GM18508 (cell line): ENCODE measurements at regions not wholly inside any gene's neighbourhood (a gene's known extent, or its start where the extent isn't known, plus 50 kb on each side); places are given as distances from the start of the nearest gene placed in this dataset.

Source experiments
- ATAC-seq: cut with Tn5 transposase; IDR thresholded peaks from one replicate; pipeline ENCODE4 v1.9.1; 2021; ENCODE audit warnings: moderate number of reproducible peaks; ENCODE audit not compliant: insufficient read depth, unreplicated experiment

DNA sequence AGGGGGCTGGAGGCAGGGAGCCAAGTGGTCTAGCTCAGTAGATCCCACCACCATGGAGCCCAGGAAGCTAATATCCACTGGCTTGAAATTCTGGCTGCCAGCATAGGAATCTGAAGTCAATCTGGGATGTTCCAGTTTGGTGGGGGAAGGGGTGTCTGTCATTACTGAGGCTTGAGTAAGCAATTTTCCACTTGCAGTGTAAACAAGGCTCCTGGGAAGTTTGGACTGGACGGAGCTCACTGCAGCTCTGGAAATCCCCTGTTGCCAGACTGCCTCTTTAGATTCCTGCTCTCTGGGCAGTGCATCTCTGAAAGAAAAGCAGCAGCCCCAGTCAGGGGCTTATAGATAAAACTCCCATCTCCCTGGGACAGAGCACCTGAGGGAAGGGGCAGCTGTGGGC is 349.2 kb upstream of the KLHL1 start:
- no peak for ATAC-seq

DNA sequence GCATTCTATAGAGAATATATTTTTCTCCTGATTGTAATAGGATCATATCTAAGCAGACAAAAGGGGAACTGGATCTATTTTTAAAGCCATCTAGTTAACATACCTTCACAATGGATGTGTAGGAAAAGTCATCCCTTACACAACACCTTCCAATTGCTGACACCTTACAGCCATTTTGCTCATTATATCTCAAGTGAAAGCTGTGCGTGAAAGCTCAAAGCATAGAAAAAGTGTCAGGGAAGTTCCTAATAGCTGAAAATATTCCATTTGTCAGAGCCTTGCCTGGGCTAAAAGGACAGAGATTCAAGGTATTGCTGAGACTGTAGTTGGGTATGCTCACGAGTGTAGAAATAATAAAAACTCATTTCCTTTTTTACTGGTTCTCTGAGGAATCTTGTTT is 340.6 kb upstream of the KLHL1 start:
- no peak for ATAC-seq

DNA sequence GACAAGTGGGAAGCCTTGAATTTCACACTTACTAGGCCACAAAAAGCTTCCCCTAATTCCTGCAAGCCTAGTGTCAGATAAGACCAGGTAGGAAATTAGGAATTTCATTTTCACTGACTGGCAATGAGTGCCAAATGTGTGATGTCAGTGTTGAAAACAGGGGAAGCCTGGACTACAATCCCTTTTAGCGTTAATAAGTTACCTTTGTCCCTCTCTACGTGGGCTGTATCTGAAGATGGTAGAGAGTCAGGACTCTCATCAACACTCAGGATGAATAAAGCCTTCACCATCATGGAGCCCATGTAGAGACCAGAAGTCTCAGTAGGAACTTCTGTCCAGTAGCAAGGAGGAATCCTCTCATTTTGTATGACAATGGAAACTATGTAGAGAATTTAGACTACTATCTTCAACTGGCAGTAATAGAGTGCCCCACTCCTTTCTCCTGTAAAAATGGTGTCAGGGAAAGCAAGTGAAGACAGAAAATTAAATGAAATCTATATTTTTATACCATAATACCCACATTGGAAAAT is 324.1 kb upstream of the KLHL1 start:
- ATAC-seq = no peak

DNA sequence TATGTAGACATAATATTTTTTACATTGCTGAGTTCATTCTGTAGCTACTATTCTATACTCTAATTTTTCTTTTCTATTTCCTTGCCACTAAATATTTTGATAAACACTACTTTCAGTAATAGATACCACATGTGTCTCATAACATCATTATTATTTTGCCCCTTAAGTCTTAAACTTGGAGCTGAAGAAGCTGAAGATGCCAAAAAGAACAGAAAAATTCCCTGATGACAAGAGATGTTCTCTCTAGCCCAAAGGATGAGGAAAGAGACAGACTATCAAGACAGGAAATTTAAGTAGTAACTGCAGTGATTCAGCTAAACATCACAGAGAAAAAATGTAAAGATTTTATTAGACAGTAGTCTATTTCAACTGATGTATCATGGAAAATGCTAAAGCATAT is 322.0 kb upstream of the KLHL1 start:
- ATAC-seq = no peak

DNA sequence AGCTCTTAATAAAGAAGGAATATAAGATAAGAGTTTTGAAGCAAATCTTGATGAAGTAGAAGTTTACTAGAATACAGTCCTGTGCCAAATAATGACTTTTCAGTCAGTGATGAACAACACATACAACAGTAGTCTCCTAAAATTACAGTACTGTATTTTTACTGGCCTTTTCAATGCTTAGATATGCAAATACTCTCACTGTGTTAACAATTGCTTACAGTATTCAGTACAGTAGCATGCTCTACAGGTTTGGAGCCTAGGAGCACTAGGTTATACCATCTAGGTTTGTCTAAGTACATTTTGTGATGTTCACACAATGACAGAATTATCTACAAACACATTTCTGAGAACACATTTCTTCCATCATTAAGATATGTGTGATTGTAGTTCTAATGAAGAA is 316.7 kb upstream of the KLHL1 start:
- no peak for ATAC-seq

DNA sequence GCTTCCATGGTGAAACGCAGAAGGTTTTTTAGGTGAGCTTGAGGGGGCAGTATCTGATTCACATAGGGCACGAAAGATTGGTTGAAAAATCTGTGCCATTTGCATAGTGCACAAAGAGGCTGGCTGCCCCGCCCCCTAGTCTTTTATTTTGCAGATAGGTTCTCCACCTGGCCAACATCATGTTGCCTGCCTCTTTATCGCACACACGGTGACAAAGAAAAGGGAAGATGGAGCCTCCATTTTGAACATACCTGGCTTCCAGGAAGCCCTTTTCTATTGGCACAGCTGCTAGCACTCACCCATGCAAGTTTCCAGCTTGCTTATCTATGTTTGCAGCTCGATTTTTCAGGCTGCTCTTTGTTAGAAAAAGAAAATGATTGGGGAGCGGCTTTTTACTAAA is 316.2 kb upstream of the KLHL1 start:
- ATAC-seq = no peak

DNA sequence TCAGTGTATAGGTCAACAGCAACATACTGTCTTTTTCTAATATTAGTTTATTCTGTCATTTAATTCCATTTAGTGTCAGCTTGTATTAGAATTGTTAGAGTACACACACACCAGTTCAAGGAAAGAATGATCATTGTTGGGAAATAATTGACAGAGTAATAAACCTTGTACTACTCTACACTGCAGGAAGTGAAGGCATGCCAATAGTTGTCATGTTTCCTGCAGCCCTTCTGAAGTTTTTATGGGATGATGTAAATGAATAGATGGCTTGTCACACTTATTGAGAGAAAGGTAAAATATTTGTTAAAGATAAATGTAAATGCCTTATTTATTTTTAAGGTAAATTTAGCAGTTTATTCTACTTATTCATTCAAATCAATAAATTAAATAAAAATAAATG is 306.9 kb upstream of the KLHL1 start:
- no peak for ATAC-seq

DNA sequence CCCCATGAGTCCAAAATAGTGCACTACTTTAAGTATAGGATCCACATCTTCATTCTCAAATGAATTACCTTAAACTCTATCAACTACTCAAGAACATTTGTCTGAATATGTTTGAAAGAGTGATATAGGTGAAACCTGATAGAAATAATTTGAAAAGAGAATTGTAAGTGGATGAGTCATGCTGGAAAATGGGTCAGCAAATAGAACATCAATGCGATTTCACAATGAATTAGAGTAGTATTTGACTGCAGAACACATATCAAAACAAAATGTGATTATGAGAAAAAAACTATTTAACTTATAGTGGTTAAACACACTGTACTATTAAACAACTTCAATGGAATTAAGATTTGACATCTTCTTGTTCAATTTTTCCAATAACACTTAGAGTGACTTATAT is 300.6 kb upstream of the KLHL1 start:
- no peak for ATAC-seq

DNA sequence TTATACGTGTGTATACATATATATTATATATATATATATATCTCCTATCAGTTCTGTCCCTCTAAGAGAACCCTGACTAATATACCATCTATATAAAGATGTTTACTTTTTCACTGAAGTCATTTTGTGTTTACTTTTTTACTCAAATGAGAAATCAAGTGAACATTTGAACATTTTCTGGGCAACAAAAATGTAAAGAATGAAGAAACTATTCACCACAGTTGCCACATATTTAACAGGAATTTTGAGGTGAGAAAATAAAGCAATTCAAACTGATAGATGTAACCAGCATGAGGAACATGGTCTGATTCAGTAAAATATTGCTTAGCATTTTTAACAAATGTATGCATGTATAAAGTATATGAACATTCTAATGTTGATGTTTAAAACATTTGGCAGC is 299.2 kb upstream of the KLHL1 start:
- ATAC-seq = no peak

DNA sequence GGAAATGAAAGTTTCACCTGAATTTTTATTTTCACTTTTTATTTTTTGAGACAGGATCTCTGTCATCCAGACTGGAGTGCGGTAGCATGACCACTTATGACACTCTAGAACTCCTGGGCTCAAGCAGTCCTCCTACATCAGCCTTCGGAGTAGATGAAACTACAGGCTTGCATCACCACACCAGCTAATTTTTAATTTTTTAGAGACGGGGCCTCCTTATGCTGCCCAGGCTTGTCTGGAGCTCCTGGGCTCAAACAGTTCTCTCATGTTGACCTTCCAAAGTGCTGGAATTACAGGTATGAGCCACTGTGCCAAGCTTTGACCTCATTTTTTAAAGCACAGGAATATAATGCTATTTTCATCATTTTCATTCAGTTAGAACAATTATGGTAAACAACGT is 297.0 kb upstream of the KLHL1 start:
- ATAC-seq = no peak

DNA sequence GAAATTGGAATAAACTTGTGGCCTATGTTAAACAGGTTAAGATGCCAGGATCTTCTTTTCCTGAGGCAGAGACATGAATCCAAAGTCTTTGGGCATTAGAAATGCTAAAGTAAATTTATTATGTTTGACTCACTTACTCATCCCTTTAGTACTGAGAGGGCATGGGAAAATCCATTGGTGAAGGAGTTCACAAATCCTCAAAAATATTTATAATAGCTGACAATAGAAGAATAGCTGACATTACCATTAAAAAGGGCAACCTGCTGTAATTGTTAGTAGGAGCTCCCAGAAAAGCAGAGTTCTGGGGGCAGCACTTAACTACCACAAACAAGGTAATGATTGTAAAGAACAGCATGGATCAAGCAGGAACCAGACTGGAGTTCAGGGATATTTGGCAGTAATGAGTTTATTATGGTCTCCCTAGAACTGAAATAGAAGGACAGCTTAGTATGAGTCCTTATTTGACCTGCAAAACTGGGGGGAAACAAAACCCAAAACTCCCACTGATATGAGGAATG is 285.8 kb upstream of the KLHL1 start:
- ATAC-seq = no peak

DNA sequence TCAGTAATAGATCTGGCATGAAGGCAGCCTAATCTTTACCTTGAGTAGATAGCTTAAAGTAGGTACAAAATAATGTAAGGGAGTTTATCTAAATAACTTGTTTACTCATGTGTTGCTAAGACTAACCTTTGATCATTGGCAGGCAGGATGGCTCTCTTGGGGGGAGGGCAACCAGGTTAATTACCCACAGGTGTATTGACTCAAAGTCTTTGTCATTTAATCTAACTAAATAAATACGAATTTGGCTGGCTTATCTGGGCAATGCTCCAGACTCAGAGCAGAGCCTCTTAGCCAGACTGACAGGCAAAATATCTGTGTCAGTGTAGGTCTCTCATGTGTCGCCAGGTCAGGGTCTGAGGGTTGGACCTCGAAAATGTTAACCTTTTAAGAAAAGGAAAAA is 283.4 kb upstream of the KLHL1 start:
- no peak for ATAC-seq

DNA sequence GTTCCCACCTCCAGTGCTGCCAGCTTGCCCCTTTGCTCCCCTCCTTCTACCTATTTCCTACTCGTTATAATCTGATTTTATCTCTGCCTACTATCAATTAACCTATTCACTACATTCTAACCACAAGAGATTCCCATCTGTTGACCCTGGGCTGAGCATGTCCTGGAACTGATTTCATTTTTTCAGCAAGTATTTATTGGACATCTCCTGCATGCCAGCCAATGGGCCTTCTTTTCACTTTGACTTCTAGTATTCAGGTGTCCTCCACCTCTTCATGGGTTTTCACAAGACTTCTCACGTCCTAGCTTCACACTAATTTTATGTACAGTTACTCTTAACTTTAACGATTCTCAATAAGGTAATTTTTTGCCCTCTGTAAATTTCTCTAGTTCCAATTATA is 282.7 kb upstream of the KLHL1 start:
- ATAC-seq = no peak

DNA sequence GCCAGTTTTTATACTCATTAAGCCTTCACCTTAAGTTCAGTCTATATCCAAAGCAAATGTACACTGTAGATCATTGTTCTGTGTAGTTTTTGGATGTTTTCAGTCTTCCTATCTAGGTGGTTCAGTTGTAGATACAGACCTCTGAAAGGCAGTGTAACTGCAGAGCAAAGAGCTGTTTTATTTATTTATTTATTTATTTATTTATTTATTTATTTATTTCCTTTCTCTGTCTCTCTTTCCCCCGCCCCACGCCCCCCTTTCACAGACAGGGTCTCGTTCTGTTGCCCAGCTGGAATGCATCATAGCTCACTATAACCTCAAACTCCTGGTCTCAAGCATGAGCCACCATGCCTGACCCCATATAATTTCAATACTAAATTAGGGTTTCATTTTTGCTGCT is 281.8 kb upstream of the KLHL1 start:
- ATAC-seq = no peak

DNA sequence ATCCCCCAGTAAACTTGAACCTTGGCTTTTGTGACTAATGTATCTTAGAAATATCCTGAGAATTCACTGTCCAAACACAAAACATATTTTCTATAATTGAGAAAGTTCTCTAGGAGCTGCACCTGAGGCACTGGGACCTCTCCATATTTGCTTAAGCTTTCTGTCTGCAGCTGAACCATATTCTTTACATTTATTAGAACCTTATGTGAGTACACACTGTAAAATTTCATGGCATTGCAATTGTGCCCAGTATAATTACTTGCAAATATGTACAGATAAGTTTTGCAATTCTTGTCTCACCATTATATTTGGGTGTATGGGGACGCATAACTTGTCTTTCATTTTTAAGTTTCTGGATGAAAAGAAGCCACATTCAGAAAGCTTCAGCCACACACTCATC is 280.7 kb upstream of the KLHL1 start:
- no peak for ATAC-seq

DNA sequence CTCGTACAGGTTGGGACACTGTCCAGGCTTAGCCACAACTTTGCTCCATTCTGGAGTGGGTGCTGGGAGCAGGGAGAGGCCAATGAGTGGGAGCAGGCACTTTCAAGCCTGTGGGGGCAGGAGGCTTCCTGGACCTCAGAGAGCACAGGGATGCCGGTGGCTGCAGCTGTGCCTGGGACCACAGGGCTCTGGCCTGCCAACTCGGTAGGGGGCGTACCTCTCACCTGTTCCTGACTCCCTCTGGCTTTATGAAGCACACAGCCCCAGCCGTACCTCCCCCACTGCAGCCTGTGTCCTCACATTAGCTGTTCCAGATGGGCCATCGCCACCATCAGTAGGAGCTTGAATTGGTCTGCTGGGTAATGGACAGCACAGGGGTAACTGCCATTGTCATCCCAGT is 278.7 kb upstream of the KLHL1 start:
- ATAC-seq = no peak

DNA sequence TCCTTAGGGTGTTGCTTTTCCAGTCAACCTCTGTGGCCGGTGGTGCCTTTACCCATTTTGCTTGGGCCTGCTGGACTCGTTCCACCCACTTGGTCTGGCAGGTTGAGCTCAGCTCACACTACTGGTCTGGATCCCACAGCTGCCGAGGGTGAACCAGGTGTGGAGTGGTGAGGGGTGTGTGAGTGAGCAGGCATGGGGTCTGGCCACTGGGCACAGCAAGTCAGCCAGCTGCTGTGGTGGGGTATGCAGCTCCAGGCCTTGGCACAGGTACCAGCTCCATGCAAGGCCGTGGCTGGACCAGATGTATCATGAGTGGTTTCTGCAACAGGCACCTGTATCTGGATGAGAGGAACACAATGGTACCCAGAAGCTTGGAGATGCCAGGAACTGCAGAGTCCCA is 277.6 kb upstream of the KLHL1 start:
- ATAC-seq = no peak

DNA sequence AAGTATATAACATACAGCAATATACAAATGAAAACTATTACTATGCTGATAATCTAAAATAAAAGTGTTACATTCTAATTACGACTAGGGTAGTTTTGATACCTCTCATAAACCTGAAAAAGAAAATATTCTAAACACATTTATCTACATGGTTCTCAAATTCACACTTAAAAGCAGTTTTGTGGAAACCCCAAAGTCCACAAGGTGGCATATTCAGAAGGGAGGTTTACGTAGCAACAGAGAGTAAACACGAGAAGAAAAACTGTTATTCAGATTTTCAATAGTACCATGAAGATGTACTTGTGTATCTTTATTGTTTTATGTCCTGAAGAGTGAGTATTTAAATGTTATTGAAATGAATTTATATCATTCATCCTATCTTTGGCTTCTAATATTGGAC is 275.9 kb upstream of the KLHL1 start:
- no peak for ATAC-seq

DNA sequence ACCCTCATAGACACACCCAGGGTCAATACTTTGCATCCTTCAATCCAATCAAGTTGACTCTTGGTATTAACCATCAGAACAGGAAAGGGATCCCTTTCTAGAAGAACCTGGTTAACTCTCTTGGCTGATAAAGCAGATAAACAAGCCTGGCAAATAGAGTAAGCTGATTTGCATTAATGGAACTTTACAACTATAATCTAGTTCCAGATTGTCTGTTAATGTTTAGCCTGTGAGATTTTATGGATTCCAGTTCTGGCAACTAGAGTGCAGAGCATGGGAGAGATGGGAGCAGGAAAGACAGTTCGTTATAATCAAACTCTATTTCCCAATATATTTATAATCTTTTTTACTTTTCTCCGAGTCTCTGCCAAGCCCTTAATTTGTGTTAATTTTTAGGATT is 272.6 kb upstream of the KLHL1 start:
- no peak for ATAC-seq

DNA sequence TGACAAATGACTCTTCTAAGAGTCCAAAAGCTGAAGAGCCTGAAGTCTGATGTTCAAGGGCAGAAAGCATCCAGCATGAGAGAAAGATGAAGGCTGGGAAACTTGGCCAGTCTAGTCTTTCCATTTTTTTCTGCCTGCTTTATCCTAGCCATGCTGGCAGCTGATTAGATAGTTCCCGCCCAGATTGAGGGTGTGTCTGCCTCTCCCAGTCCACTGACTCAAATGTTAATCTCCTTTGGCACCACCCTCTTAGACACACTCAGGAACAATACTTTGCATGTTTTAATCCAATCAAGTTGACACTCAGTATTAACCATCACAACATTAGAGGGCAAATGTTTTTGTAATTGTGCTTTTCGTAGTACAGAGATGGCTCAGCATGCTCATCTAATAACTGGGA is 267.5 kb upstream of the KLHL1 start:
- ATAC-seq = no peak

DNA sequence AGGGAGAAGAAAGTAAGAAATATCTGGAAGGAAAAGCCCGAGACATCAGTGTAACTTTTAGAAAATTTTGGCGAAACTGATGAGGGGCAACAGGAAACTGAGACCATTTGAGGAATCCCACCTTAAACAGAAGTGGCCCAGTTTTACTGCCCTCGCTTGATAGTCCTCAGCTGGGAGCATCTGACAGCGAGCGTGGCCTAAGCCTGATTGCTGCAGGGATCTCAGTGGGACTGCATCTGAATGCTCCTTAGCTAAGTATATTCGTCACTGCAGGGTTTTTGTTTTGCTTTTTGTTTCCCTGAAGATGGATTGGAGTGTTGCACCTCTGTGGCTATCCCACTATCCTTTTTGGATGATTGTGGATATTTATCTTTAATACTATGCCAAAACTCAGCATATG is 262.7 kb upstream of the KLHL1 start:
- ATAC-seq = no peak

DNA sequence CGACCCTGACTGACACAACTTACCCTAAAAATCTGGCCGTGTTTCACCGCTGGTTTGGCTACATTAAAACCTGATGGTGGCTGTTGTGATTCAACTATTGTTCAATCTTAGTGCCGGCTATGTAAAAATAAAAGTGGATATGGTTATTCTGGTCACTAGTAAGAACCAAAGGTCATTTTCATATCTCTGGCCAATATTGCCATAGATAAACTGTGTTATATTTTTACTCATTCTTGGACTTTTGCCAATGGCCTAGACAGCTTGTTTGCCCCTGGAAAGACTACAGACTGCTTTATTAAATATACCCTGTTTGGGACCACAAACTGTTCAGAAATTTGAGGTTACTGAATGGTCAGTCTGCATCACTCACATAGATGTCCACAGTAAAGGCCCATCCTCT is 258.5 kb upstream of the KLHL1 start:
- ATAC-seq = no peak

DNA sequence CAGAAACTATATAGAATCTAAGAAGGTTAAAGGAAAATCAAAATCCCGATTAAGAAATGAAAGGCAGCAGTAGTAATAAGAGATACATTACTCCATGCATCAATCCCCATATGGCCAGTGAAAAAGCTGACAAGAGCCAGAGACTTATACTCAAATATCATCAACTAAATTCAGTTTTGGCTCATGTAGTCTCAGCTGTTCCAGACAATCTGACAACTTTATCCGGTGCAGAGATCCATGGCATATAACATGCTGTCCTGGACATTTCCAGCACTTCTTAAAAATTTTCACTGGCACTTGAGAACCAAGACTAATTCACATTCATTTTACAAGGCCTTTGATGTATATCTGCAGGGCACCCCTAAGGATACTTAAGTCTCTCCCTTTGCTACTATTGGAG is 255.7 kb upstream of the KLHL1 start:
- no peak for ATAC-seq
